Eye (tissue), 1 donor: ENCODE measurements at regions not wholly inside any gene's neighbourhood (a gene's known extent, or its start where the extent isn't known, plus 50 kb on each side); places are given as distances from the start of the nearest gene placed in this dataset.

Experiments used
- DNase-seq: peaks from one replicate; pipeline ENCODE4 v3.0.0-alpha.2; 2015

- no peak for DNase-seq
Observed at GRCh38 chr1:29504709-29505410, 268.5 kb downstream of the PTPRU start.

DNA sequence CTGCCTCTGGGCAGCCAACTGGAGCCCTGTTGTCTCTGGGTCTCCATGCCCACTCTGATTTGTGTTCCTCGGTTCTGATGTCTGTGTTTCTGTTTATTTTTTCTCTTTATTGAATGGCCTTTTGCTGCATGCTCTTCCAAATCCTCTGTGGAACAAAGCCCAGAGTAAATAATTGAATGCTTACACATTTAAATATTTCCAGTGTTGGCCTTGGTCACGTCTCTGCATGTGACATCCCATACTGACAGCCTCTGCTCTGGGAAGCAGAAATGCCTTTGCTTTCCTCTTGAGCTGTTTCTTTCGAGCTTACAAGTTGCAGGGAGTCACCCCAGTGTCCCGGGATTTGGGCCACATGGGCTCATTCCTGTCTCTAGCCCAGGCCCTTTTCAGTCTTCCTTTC is 267.9 kb downstream of the PTPRU start:
- peak; percentile 51 for DNase-seq

DNA sequence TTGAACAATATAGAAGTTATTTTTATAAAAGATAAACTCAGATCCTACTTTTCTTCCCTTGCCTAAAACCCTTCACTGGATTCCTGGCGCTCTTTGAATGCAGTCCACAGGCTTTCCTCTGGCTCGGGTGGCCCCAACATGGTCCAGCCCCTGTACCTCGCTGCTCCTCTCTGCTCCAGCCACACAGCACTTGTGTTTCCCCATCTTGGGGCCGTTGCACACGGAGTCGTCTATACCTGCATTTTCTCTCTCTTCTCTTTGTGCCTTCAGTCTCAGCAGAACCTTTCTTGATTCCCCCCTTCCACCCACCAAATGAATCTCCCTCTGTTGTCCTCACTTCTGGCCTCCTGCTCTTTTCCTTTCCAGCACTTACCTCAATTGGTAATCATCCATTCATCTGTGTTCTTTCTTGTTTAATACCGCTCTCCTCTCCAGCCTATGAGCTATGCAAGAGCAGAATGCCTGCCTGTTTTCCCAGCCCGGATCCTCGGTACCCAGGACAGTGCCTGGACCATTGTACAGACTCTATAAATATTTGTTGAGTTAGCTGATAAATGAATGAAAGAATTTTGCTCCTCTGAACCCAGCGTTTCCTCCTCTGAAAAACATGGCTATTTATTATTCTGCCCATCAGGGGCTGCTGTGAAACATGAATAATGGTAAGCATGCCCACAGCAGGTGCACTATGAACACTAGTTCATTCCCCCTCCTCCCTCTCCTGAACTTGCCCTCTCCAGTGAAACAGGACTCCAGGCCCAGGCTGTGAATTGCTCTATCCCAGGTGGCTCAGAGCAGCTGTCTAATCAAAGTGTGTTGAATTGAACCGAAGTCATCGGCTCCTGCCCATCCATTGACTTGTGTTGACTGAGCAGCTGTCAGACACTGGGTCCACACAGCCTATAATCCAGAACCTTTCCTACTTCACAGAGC is 266.9 kb downstream of the PTPRU start:
- DNase-seq: peak; percentile 67

DNA sequence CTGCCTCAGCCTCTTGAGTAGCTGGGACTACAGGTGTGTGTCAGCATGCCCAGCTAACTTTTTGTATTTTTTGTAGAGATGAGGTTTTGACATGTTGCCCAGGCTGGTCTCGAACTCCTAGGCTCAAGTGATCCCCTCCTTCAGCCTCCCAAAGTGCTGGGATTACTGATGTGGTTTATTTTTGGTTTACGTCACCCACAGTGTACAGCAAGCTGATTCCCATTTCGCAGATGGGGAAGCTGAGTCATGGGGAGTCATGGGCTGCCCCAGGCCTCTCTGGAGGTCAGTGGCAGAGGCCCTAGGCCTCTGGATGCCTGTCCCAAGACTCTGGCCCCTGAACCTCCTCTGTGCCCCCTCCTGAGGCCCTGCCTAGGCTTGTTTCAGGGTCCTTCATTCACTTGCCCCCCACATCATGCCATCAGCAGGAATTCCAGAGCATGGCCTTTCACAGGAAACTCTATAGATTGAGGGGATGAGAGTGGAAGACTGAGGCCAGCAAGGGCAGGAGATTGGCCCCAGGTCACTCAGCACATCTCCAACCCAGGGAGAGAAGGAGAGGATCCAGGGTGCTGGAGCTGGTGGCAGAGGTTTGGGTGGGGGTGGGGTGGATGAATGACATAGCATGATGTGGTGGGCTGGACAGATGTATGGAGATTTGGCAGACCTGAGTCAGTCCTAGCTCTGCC is 266.0 kb downstream of the PTPRU start:
- no peak for DNase-seq

DNA sequence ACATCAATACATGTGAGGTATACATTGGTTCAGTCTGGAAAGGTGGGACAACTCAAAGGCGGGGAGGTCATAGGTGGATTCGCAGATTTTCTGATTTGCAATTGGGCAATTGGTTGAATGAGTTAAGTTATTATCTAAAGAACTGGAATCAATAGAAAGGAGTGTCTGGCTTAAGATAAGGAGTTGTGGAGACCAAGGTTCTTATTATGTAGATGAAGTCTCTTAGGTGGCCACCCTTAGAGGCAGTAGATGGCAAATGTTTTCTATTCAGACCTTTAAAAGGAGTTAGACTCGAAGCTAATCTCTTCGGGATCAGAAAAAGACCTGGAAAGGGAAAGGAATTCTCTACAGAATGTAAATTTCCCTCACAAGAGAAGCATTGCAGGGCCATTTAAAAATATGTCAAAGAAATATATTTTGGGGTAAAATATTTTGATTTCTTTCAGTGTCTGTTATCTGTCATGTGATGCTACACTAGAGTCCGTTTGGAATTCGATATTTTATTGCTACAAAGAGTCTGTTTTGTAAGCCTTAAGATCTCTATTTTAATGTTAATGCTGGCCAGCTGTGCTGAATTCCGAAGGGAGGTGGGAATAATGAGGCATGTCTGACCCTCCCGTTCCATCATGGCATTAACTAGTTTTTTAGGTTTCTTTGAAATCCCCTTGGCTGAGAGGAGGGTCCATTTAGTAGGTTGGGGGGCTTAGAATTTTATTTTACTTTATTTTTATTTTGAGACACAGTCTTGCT is 265.1 kb downstream of the PTPRU start:
- peak; percentile 48 for DNase-seq

DNA sequence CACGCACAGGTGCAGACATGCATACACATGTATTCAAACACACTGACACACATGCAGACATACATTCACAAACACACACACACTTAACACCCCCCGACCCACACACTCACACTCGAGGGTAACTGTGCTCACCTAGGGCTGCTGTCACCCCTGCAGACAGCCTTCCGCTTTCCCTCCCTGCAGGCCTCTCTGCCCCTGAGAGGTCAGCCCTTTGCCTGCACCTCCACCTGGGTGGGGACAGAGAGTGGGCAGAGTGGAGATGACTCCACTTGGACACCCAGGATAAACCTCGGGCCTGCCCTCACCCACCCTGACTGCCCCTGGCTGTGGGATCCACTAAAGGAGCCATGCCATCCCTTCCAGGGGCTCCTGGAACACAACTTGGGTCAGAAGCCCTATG is 264.3 kb downstream of the PTPRU start:
- no peak for DNase-seq

- no peak for DNase-seq
Observed at GRCh38 chr1:29500041-29500440, 263.7 kb downstream of the PTPRU start.

DNA sequence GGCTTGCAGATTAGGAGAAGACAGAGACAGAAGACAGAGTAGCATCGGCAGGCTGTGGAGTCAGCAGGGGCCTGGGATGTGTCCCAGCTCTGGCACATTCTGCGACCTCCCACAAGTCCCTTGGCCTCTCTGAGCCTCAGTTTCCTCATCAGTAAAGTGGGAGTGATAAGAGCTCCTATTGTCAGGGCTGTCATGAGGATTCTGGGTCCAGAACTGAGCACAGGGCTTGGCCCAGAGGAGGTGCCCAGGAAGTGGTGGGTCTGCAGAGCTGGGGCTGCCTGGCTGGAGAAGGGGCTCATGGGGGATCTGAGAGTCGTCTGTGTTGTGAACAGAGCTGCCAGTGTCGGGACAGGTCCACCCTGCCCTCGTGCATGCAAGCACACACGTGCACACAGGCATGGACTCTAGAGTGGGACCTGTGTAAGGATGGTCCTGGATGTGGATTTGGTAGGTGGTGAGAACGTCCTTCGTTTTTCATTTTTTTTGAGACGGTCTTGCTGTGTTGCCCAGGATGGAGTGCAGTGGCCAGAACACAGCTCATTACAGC is 262.9 kb downstream of the PTPRU start:
- DNase-seq: no peak

- DNase-seq: no peak
Observed at GRCh38 chr1:29498126-29499103, 262.1 kb downstream of the PTPRU start.

DNA sequence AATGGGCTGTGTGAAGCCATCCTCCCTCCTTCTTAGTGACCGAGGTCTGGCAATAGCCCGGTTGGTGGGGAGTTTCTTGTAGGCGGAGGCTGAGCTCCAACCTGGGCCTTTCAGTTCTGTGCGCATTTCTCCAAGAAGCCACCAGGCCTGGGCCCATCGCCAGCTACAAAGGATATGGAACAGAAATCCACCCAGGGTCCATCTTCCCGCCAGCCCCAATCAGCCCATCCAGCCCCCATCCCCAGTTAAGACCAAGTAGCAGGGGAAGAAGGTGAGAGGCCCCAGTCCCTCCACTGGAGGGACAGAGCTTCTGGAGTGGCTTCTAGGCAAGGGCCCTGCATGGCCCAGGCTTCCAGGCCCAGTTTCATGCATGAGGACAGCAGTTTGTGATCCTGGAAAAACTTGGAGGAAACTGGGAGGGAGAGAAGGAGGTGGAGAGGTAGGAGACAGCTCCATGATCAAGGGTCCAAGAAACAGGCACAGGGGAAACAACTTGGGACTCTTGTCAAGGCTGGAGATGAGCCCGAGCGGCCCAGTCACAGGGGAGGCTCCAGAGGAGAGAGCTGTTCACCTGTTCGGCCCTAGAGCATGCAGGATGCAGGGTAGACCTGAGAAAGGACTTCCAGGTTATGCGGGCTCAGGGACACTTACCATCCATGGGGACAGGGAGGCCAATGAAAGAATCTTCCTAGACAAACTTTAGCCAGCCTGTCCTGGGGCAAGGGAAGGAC is 261.2 kb downstream of the PTPRU start:
- DNase-seq: no peak

GRCh38 chr1:29496701-29497100 is 260.4 kb downstream of the PTPRU start:
- DNase-seq: no peak

GRCh38 chr1:29490204-29490934 is 254.0 kb downstream of the PTPRU start:
- no peak for DNase-seq

DNA sequence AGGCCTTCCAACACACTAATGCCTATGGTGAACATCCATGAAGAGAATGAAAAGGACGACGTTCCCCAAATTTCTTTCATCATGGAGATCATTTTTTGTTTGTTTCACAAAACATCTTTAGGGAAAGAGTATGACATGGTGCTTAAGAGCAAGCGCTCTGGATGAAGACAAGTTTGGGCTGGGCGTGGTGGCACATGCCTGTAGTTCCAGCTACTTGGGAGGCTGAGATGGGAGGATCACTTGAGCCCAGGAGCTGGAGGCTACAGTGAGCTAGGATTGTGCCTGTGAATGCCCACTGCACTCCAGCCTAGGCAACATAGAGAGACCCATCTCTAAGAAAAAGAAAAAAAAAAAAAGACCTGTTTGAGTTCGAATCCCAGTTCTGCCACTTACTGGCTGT is 253.1 kb downstream of the PTPRU start:
- DNase-seq: no peak

DNA sequence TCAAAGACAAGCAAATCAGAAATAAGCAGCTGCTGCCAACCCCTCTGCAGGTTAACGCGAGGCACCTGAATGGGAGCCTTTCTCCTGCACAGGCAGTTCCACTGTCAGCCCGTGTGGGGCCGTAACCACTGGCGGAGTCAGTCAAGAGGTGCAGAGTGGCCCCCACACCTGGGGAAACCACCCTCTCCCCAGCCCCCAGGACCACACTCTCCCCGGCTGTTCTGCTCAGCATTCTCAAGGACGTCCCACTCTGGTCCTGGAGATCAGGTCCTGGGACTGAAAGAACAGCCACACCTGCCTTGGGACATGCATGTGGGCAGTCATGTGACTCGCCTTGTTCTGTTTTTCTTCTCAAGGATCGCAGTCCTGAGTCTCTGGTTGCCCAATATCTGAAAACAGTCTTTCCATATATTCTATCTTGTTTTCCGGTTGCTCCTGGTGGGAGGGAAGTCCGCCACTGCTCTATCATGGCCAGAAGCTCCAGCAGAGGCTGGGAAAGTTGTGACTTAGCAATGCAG is 252.5 kb downstream of the PTPRU start:
- no peak for DNase-seq

DNA sequence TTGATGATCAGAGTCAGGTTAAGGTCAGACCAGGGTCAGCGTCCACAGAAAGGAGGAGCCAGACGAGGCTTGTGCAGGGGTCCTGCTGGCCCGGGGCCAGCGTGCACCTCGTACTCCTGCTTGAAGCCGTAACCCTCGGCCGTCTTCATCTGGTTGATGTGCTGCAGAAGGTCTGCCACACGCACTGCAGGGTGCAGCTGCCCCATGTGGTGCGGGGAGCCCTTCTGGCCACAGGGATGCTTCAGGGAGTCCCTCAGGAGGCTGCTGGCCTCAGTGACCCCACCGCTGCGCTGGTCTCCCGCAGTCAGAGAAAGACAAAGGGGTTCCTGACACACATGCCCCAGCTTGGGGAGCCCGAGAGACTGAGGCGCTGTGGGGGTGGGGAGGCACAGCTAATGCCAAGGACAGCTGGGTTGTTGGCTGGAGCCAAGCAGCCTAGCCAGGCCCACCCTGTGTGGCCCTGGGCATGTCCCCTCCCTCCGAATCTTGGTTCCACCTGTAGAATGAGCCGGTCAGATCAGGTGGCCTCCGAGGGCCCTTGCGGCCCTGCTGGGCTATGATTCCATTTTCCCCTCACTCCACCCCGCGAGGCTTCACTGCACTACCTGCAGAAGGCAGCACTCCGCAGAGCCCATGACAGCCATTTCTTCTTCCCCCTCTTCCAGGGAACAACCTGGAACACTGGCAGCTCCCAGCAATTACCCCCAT is 251.9 kb downstream of the PTPRU start:
- DNase-seq: no peak

- no peak for DNase-seq
Observed at GRCh38 chr1:29487291-29487690, 251.0 kb downstream of the PTPRU start.

GRCh38 chr1:29485096-29485925 is 249.0 kb downstream of the PTPRU start:
- no peak for DNase-seq

GRCh38 chr1:29482991-29483390 is 246.7 kb downstream of the PTPRU start:
- DNase-seq: no peak
